LNCAP (cell line): ENCODE measurements at regions not wholly inside any gene's neighbourhood (a gene's known extent, or its start where the extent isn't known, plus 50 kb on each side); places are given as distances from the start of the nearest gene placed in this dataset.

Source experiments
- TF ChIP-seq, protein P1 (sequence below): fragments of 450-650 bp; IDR thresholded peaks from 2 replicates; pipeline ENCODE4 v1.5.1; 2017; ENCODE audit warnings: mild to moderate bottlenecking

DNA sequence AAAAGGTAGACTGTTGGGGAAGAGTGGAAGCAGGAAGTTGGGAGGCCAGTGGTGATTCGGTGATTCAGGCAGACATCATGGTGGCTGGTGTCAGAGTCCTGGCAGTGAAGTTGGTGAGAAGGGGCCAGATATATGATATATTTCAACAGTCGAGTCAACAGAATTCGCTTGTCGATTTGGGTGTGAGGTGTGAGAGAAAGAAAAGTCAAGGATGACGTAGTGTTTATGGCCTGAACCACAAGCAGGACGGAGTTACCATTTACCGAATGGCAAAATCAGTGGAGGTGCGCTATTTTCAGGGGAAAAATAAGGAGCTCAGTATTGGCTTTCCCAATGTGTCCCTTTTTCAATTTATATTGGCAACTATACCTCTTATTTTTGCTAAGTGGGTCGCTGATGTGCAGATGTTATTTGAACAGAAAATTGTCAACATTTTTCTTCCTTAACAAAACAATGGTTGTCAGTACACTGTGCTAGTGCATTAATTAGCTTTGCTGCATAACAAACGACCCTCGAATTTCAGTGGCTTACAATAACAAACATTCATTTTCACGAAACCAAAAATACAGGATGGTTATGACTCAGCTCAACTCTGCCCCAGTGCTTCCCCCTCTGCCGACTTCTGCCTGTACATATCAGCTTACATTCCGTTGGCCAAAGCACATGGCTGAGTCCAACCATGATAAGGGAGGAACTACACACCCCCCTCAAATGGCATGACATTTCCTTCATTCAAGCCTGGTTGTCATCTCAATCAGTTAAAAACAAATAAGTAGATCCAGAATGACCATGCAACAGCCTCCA lies 255.0 kb upstream of the ZFP64 start:
- TF ChIP-seq, protein P1, sequence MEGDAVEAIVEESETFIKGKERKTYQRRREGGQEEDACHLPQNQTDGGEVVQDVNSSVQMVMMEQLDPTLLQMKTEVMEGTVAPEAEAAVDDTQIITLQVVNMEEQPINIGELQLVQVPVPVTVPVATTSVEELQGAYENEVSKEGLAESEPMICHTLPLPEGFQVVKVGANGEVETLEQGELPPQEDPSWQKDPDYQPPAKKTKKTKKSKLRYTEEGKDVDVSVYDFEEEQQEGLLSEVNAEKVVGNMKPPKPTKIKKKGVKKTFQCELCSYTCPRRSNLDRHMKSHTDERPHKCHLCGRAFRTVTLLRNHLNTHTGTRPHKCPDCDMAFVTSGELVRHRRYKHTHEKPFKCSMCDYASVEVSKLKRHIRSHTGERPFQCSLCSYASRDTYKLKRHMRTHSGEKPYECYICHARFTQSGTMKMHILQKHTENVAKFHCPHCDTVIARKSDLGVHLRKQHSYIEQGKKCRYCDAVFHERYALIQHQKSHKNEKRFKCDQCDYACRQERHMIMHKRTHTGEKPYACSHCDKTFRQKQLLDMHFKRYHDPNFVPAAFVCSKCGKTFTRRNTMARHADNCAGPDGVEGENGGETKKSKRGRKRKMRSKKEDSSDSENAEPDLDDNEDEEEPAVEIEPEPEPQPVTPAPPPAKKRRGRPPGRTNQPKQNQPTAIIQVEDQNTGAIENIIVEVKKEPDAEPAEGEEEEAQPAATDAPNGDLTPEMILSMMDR = no peak

- TF ChIP-seq, protein P1 = no peak
These were observed 252.9 kb upstream of the ZFP64 start for GRCh38 chr20:52444455-52444854.

- TF ChIP-seq, protein P1 = no peak
These were observed 252.3 kb upstream of the ZFP64 start for GRCh38 chr20:52443874-52444273.

GRCh38 chr20:52441710-52442109 lies 250.1 kb upstream of the ZFP64 start:
- TF ChIP-seq, protein P1 = no peak

DNA sequence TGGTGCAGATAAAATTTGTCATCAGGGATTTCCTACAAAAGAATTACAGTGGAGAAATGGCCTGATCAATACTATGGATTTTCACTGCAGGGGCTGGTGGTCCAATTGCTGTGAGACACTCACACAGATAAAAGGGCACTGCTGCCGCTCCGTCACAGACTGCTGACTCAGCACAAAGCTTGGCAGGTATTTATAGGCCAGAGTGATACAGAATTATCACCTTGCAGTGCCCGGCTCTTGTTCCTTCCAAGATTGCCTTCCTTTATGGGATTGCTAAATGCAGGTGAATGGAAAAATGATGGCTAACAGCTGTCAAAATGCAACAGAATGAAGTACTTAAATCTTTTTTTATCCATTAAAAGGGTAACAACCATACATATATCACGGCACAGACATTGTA lies 247.8 kb upstream of the ZFP64 start:
- TF ChIP-seq, protein P1 = no peak

- TF ChIP-seq, protein P1 = no peak
These were observed 246.9 kb upstream of the ZFP64 start for GRCh38 chr20:52438326-52438963.

DNA sequence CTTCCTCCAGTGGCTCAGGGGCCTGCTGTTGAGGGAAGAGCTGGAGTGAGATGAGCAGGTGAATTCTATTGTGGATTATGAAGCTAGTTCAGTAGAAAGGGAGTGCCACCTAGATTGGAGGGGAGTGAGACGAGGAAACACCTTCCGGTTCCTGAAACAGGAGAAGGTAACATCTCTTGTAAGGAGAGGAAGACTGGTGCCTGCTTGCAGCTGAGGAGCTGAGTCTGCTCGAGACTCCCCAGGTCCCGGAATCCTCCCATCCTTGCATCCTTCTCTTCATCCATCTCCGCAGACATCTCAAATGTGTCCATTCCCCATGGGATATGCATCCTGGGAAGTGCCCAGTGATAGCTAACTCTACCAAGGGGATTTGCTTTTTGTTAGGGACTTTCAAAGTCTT lies 242.9 kb upstream of the ZFP64 start:
- TF ChIP-seq, protein P1 = no peak
